Neural cell (in vitro differentiated cells): ENCODE measurements at regions not wholly inside any gene's neighbourhood (a gene's known extent, or its start where the extent isn't known, plus 50 kb on each side); places are given as distances from the start of the nearest gene placed in this dataset.

Experiments
- H2AFZ ChIP-seq: fragments of 200-600, 300-800 bp; sonication (generic), shearing (Covaris generic); 2 replicates; pipeline ENCODE4 v1.6.0; 2014; ENCODE audit warnings: low read depth, mild to moderate bottlenecking, antibody characterized with exemption, low read length, moderate library complexity
- H3F3A ChIP-seq: fragments of 200-600 bp; shearing (Covaris generic); 2 replicates; pipeline ENCODE4 v1.6.1; 2016; ENCODE audit warnings: mild to moderate bottlenecking, moderate library complexity, mixed read lengths, antibody characterized with exemption, low read length; ENCODE audit not compliant: insufficient read depth, poor library complexity, severe bottlenecking
- H3K27ac ChIP-seq: fragments of 200-600, 300-800 bp; sonication (generic), shearing (Covaris generic); 2 replicates; pipeline ENCODE4 v1.5.1; 2014; ENCODE audit warnings: mild to moderate bottlenecking, low read length, moderate library complexity
- H3K27me3 ChIP-seq: fragments of 300-800, 200-600 bp; sonication (generic), shearing (Covaris generic); 2 replicates; pipeline ENCODE4 v1.6.0; 2014; ENCODE audit warnings: mild to moderate bottlenecking, low read depth, low read length, moderate library complexity; ENCODE audit not compliant: insufficient read depth
- H3K36me3 ChIP-seq: fragments of 300-800, 200-600 bp; sonication (generic), shearing (Covaris generic); 2 replicates; pipeline ENCODE4 v1.5.1; 2014; ENCODE audit warnings: mild to moderate bottlenecking, antibody characterized with exemption, low read length, moderate library complexity; ENCODE audit not compliant: insufficient read depth
- H3K4me2 ChIP-seq: fragments of 300-800, 200-600 bp; sonication (generic), shearing (Covaris generic); 2 replicates; pipeline ENCODE4 v1.6.0; 2014; ENCODE audit warnings: mild to moderate bottlenecking, low read length
- H3K4me3 ChIP-seq: fragments of 300-800, 200-600 bp; sonication (generic), shearing (Covaris generic); 2 replicates; pipeline ENCODE4 v1.5.1; 2014; ENCODE audit warnings: mild to moderate bottlenecking, low read length, moderate library complexity
- H3K79me2 ChIP-seq: fragments of 200-600 bp; shearing (Covaris generic); replicated peaks from 2 replicates; pipeline ENCODE4 v1.6.0; 2014; ENCODE audit warnings: mild to moderate bottlenecking, low read length, moderate library complexity; ENCODE audit not compliant: insufficient read depth
- H3K9ac ChIP-seq: fragments of 300-800, 200-600 bp; sonication (generic), shearing (Covaris generic); 2 replicates; pipeline ENCODE4 v1.6.1; 2016; ENCODE audit warnings: mild to moderate bottlenecking, low read length, mixed read lengths
- H3K9me2 ChIP-seq: fragments of 200-600 bp; shearing (Covaris generic); 2 replicates; pipeline ENCODE4 v1.6.1; 2016; ENCODE audit warnings: mild to moderate bottlenecking, low read length, mixed read lengths; ENCODE audit not compliant: insufficient read depth
- H3K9me3 ChIP-seq: fragments of 200-600, 300-800 bp; sonication (generic), shearing (Covaris generic); 2 replicates; pipeline ENCODE4 v1.6.1; 2016; ENCODE audit warnings: mild to moderate bottlenecking, mixed run types, low read length, moderate library complexity, mixed read lengths
- H4K20me1 ChIP-seq: fragments of 200-600 bp; shearing (Covaris generic); 2 replicates; pipeline ENCODE4 v1.6.1; 2016; ENCODE audit warnings: mild to moderate bottlenecking, mixed run types; ENCODE audit not compliant: insufficient read depth
- EP300 ChIP-seq: fragments of 450-650 bp; conservative IDR thresholded peaks from 2 replicates; pipeline ENCODE4 v1.6.1; 2014; ENCODE audit warnings: antibody characterized with exemption, mild to moderate bottlenecking, moderate library complexity; ENCODE audit not compliant: poor library complexity, severe bottlenecking
- EZH2 ChIP-seq: fragments of 200-600, 300-800 bp; shearing (Covaris generic), sonication (generic); IDR thresholded peaks from 2 replicates; pipeline ENCODE4 v1.6.1; 2014; ENCODE audit warnings: antibody characterized with exemption, low read length, borderline replicate concordance, mild to moderate bottlenecking; ENCODE audit not compliant: insufficient read depth, poor library complexity, severe bottlenecking
- MXI1 ChIP-seq: fragments of 450-650 bp; conservative IDR thresholded peaks from 2 replicates; pipeline ENCODE4 v1.6.1; 2014; ENCODE audit warnings: antibody characterized with exemption, mild to moderate bottlenecking; ENCODE audit not compliant: poor library complexity, severe bottlenecking
- POLR2AphosphoS5 ChIP-seq: IDR thresholded peaks from 2 replicates; pipeline ENCODE4 v1.6.1; 2012
- RAD21 ChIP-seq: fragments of 450-650 bp; conservative IDR thresholded peaks from 2 replicates; pipeline ENCODE4 v1.6.1; 2014; ENCODE audit warnings: antibody characterized with exemption, mild to moderate bottlenecking, moderate library complexity
- REST ChIP-seq: IDR thresholded peaks from 2 replicates; pipeline ENCODE4 v1.6.1; 2012; ENCODE audit warnings: borderline replicate concordance
- SMC3 ChIP-seq: fragments of 450-650 bp; conservative IDR thresholded peaks from 2 replicates; pipeline ENCODE4 v1.6.1; 2014; ENCODE audit warnings: antibody characterized with exemption, mild to moderate bottlenecking, moderate library complexity; ENCODE audit not compliant: poor library complexity
- TAF1 ChIP-seq: IDR thresholded peaks from 2 replicates; pipeline ENCODE4 v1.6.1; 2012; ENCODE audit warnings: low read depth

- H3K4me2 ChIP-seq: no peak overlapping the region
- H4K20me1 ChIP-seq: no peaks in the 10 kb centered on the region
- TF ChIP-seq EZH2 (no peak), POLR2AphosphoS5 (no peak), MXI1 (no peak), TAF1 (no peak), REST (no peak), EP300 (no peak), SMC3 (no peak)
- no peaks in the 10 kb centered on the region for H3K9me3 ChIP-seq
- no peaks in the 10 kb centered on the region for H3F3A ChIP-seq
- H3K27ac ChIP-seq: no peak overlapping the region
- H3K27me3 ChIP-seq: no peaks in the 10 kb centered on the region
- no peaks in the 10 kb centered on the region for H3K9me2 ChIP-seq
- H3K9ac ChIP-seq: no peak overlapping the region
- H3K4me3 ChIP-seq: no peak overlapping the region
- H2AFZ ChIP-seq: no peak overlapping the region
- no peaks in the 10 kb centered on the region for H3K36me3 ChIP-seq
- no peaks in the 10 kb centered on the region for H3K79me2 ChIP-seq
Observed at GRCh38 chr2:12284487-12284886, 432.2 kb upstream of the TRIB2 start.

- Histone ChIP-seq H3K9me3 (no peaks in the 10 kb centered on the region), H4K20me1 (no peaks in the 10 kb centered on the region), H3K4me3 (no peak overlapping the region), H3K27me3 (no peaks in the 10 kb centered on the region), H3F3A (no peaks in the 10 kb centered on the region), H3K79me2 (no peaks in the 10 kb centered on the region), H3K9ac (no peak overlapping the region), H3K9me2 (no peaks in the 10 kb centered on the region), H3K36me3 (no peaks in the 10 kb centered on the region), H3K27ac (no peak overlapping the region), H2AFZ (no peak overlapping the region), H3K4me2 (no peak overlapping the region)
- no peak for TF ChIP-seq TAF1
- TF ChIP-seq SMC3: no peak
- no peak for TF ChIP-seq MXI1
- TF ChIP-seq RAD21: no peak
- no peak for TF ChIP-seq EZH2
- TF ChIP-seq REST: no peak
- TF ChIP-seq EP300: no peak
- TF ChIP-seq POLR2AphosphoS5: no peak
Observed at GRCh38 chr2:12286347-12286746, 430.4 kb upstream of the TRIB2 start.
